GM12878 (cell line): ENCODE measurements at regions not wholly inside any gene's neighbourhood (a gene's known extent, or its start where the extent isn't known, plus 50 kb on each side); places are given as distances from the start of the nearest gene placed in this dataset.

Experiments
- ATAC-seq: fragments of 200-7000 bp; cut with Tn5 transposase; 3 replicates; pipeline ENCODE4 v1.9.1; 2020; ENCODE audit warnings: mild to moderate bottlenecking, moderate library complexity
- BruUV-seq: library from RNA; stranded (reverse); fragments of 400-500 nt; replicated peaks from 2 replicates; lab custom pipeline; 2021; lab: Mats Ljungman, UMichigan
- CTCF ChIA-PET: fragments of 300-600 bp; sonication (Branson Sonifier 250); formaldehyde crosslinking; extraction: SDS; loops from one replicate; lab custom pipeline; 2021; ENCODE audit warnings: inconsistent platforms; lab: Yijun Ruan, JAX
- POLR2A ChIA-PET: fragments of 350-600 bp; formaldehyde crosslinking; extraction: SDS; loops from one replicate; lab custom pipeline; 2021; ENCODE audit warnings: inconsistent platforms; lab: Charles Lee
- RAD21 ChIA-PET: fragments of 300-600 bp; sonication (Branson Sonifier 250); formaldehyde crosslinking; loops from one replicate; lab custom pipeline; 2023; ENCODE audit warnings: antibody characterized with exemption; ENCODE audit not compliant: unreplicated experiment; lab: Charles Lee
- SMC1A ChIA-PET: fragments of 300-600 bp; sonication (Branson Sonifier 250); formaldehyde crosslinking; loops from one replicate; lab custom pipeline; 2023; ENCODE audit not compliant: unreplicated experiment, uncharacterized antibody; lab: Charles Lee
- DNase-seq: peaks from one replicate; pipeline ENCODE4 v3.0.0-alpha.2; 2011; ENCODE audit warnings: low read depth, low spot score
- FAIRE-seq: peaks from 3 replicates; lab custom pipeline; 2011; peaks lifted over from hg19 to GRCh38; lab: Jason Lieb, UNC
- H2AFZ ChIP-seq: 2 replicates; pipeline ENCODE4 v1.6.0; 2011; ENCODE audit warnings: low read depth, low read length, control low read depth; ENCODE audit not compliant: control insufficient read depth
- H3K27ac ChIP-seq: 2 replicates; pipeline ENCODE4 v1.5.1; 2011; ENCODE audit warnings: control low read depth; ENCODE audit not compliant: control insufficient read depth, insufficient read depth
- H3K27me3 ChIP-seq, 2 experiments: replicated peaks in 1 of 2; 2 replicates each; pipeline versions ENCODE4 v1.6.0 to v1.6.1; 2011; ENCODE audit warnings: low read length in 1 of 2; ENCODE audit not compliant: control insufficient read depth in 2 of 2, insufficient read depth in 2 of 2
- H3K36me3 ChIP-seq, 2 experiments: 2 replicates each; pipeline ENCODE4 v1.5.1; 2011; ENCODE audit warnings: low read length in 1 of 2; ENCODE audit not compliant: control insufficient read depth in 2 of 2, insufficient read depth in 2 of 2
- H3K4me1 ChIP-seq: 2 replicates; pipeline ENCODE4 v1.6.1; 2011; ENCODE audit warnings: mild to moderate bottlenecking, low read length, moderate library complexity, mixed read lengths; ENCODE audit not compliant: control insufficient read depth, insufficient read depth
- H3K4me2 ChIP-seq: 2 replicates; pipeline ENCODE4 v1.6.0; 2011; ENCODE audit warnings: control low read depth; ENCODE audit not compliant: control insufficient read depth, insufficient read depth
- H3K4me3 ChIP-seq: fragments of 200-600 bp; sonication (generic); 2 replicates; pipeline ENCODE4 v1.5.1; 2016
- H3K79me2 ChIP-seq: 2 replicates; pipeline ENCODE4 v1.6.0; 2011; ENCODE audit warnings: low read length; ENCODE audit not compliant: control insufficient read depth, insufficient read depth
- H3K9ac ChIP-seq: 2 replicates; pipeline ENCODE4 v1.8.0; 2011; ENCODE audit warnings: low read length, control low read depth, mixed read lengths; ENCODE audit not compliant: control insufficient read depth, insufficient read depth
- H3K9me3 ChIP-seq: replicated peaks from 3 replicates; pipeline ENCODE4 v1.5.1; 2011; ENCODE audit warnings: mild to moderate bottlenecking, low read length; ENCODE audit not compliant: control insufficient read depth, insufficient read depth
- H4K20me1 ChIP-seq: 2 replicates; pipeline ENCODE4 v1.6.0; 2011; ENCODE audit not compliant: control insufficient read depth, insufficient read depth
- ATF7 ChIP-seq: fragments of 450-650 bp; IDR thresholded peaks from 2 replicates; pipeline ENCODE4 v1.6.1; 2016; ENCODE audit warnings: low read depth, mild to moderate bottlenecking
- CBX3 ChIP-seq: fragments of 200-600 bp; sonication (generic); IDR thresholded peaks from 2 replicates; pipeline ENCODE4 v1.6.1; 2016; ENCODE audit warnings: low read depth, borderline replicate concordance
- ESRRA ChIP-seq: IDR thresholded peaks from 2 replicates; pipeline ENCODE4 v1.6.1; 2012; ENCODE audit warnings: mild to moderate bottlenecking, low read length, improper control_type of control experiment
- FOXM1 ChIP-seq: IDR thresholded peaks from 2 replicates; pipeline ENCODE4 v1.6.1; 2012; ENCODE audit warnings: low read depth, mild to moderate bottlenecking, inconsistent platforms, low read length, moderate library complexity
- HCFC1 ChIP-seq: fragments of 150-350 bp; IDR thresholded peaks from 2 replicates; pipeline ENCODE4 v1.6.1; 2014; ENCODE audit warnings: low read length
- KAT2A ChIP-seq: conservative IDR thresholded peaks from 2 replicates; pipeline ENCODE4 v1.6.1; 2011; ENCODE audit warnings: low read depth, low read length; ENCODE audit not compliant: control insufficient read depth
- NFYA ChIP-seq: IDR thresholded peaks from 2 replicates; pipeline ENCODE4 v1.6.1; 2011; ENCODE audit warnings: low read depth, mild to moderate bottlenecking, low read length, improper control_type of control experiment, borderline replicate concordance
- NR2F1 ChIP-seq: fragments of 450-650 bp; conservative IDR thresholded peaks from 2 replicates; pipeline ENCODE4 v1.6.1; 2017; ENCODE audit warnings: mild to moderate bottlenecking
- PBX3 ChIP-seq: IDR thresholded peaks from 2 replicates; pipeline ENCODE4 v1.6.1; 2011; ENCODE audit warnings: mild to moderate bottlenecking, low read depth, low read length, moderate library complexity; ENCODE audit not compliant: insufficient replicate concordance
- RCOR1 ChIP-seq: conservative IDR thresholded peaks from 2 replicates; pipeline ENCODE4 v1.6.1; 2012; ENCODE audit warnings: low read depth, low read length, improper control_type of control experiment
- RELA ChIP-seq: fragments of 450-650 bp; IDR thresholded peaks from 2 replicates; pipeline ENCODE4 v1.8.0; 2014; ENCODE audit warnings: borderline replicate concordance; ENCODE audit not compliant: partially characterized antibody
- SUPT20H ChIP-seq: IDR thresholded peaks from 2 replicates; pipeline ENCODE4 v1.6.1; 2011; ENCODE audit warnings: low read depth, mild to moderate bottlenecking, low read length, moderate library complexity, borderline replicate concordance; ENCODE audit not compliant: control insufficient read depth
- WGBS: methylation state at CpG from one replicate; pipeline ENCODE4 v1.1.6; 2016; ENCODE audit warnings: low lambda C conversion rate; ENCODE audit not compliant: insufficient replicate concordance, insufficient coverage; ENCODE audit errors: missing lambda C conversion rate; 5-methylcytosine and 5-hydroxymethylcytosine counted together
- in situ Hi-C: fragments of 300-500 bp; cut with MboI; formaldehyde crosslinking; loops from 9 replicates; pipeline ENCODE4 v1.14.3; 2018; ENCODE audit warnings: mixed read lengths
- intact Hi-C: fragments of 100-400 bp; cut with micrococcal nuclease; formaldehyde crosslinking; loops from one replicate; pipeline ENCODE4 v1.14.2; 2022; ENCODE audit not compliant: unreplicated experiment
- TF ChIP-seq, protein P1 (sequence below): fragments of 450-650 bp; IDR thresholded peaks from 2 replicates; pipeline ENCODE4 v1.6.1; 2017; ENCODE audit warnings: mild to moderate bottlenecking

GRCh38 chr4:14742054-14742453 is 260.2 kb upstream of the CPEB2 start:
- H3K4me3 ChIP-seq: no peak overlapping the region

More at GRCh38 chr4:14742054-14742453, 260.2 kb upstream of the CPEB2 start:
- Histone ChIP-seq H3K79me2 (no peaks in the 10 kb centered on the region), H3K27ac (no peak overlapping the region), H4K20me1 (no peaks in the 10 kb centered on the region), H3K9me3 (no peaks in the 10 kb centered on the region), H3K36me3 (no peaks in the 10 kb centered on the region), H2AFZ (no peak overlapping the region), H3K9ac (no peak overlapping the region), H3K4me1 (no peaks in the 10 kb centered on the region), H3K27me3 (no peaks in the 10 kb centered on the region), H3K4me2 (no peak overlapping the region)
- WGBS: 0% methylated on average over 1 of the region's 1 CpG
- BruUV-seq: no TSS peak
- ChIA-PET RAD21 (no interaction called here), CTCF (no interaction called here), SMC1A (no interaction called here), POLR2A (no interaction called here)
- DNase-seq: no peak
- TF ChIP-seq NR2F1: no peak
- TF ChIP-seq HCFC1: no peak
- TF ChIP-seq, protein P1, sequence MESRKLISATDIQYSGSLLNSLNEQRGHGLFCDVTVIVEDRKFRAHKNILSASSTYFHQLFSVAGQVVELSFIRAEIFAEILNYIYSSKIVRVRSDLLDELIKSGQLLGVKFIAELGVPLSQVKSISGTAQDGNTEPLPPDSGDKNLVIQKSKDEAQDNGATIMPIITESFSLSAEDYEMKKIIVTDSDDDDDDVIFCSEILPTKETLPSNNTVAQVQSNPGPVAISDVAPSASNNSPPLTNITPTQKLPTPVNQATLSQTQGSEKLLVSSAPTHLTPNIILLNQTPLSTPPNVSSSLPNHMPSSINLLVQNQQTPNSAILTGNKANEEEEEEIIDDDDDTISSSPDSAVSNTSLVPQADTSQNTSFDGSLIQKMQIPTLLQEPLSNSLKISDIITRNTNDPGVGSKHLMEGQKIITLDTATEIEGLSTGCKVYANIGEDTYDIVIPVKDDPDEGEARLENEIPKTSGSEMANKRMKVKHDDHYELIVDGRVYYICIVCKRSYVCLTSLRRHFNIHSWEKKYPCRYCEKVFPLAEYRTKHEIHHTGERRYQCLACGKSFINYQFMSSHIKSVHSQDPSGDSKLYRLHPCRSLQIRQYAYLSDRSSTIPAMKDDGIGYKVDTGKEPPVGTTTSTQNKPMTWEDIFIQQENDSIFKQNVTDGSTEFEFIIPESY: no peak
- no peak for TF ChIP-seq RCOR1
- no peak for TF ChIP-seq ATF7
- TF ChIP-seq KAT2A: no peak
- no peak for TF ChIP-seq SUPT20H
- TF ChIP-seq PBX3: no peak
- no peak for TF ChIP-seq FOXM1
- no peak for TF ChIP-seq RELA
- no peak for TF ChIP-seq CBX3
- no peak for TF ChIP-seq ESRRA
- no peak for TF ChIP-seq NFYA
- FAIRE-seq: no peak
- in situ Hi-C loops (no loop called here), intact Hi-C loops (loop anchor here (10.0 kb wide), 1 partner anchor 413 kb away; no protein-coding TSS in a partner anchor)
- ATAC-seq: no peak
